Common myeloid progenitor, CD34-positive (primary cell): ENCODE measurements at regions not wholly inside any gene's neighbourhood (a gene's known extent, or its start where the extent isn't known, plus 50 kb on each side); places are given as distances from the start of the nearest gene placed in this dataset.
"Not testable (repeated sequence)": the region's sequence is repeated elsewhere in the genome, so short reads cannot be mapped to it uniquely, and the experiment has no call there.

ENCODE experiments used
- CTCF ChIA-PET: fragments of 350-600 bp; sonication (Branson Sonifier 250); formaldehyde crosslinking; loops from one replicate; lab custom pipeline; 2021; ENCODE audit warnings: antibody characterized with exemption; lab: Charles Lee
- POLR2A ChIA-PET: fragments of 350-600 bp; sonication (Branson Sonifier 250); formaldehyde crosslinking; loops from one replicate; lab custom pipeline; 2021; ENCODE audit warnings: antibody characterized with exemption; lab: Charles Lee
- DNase-seq, 3 donors: peaks; one replicate each; pipeline versions ENCODE4 v3.0.0 to v3.0.0-alpha.2; 2013
- H3K27ac ChIP-seq, 2 experiments: 1 replicate in 1 of 2; 2 replicates in 1 of 2; pipeline ENCODE4 v1.7.0; 2013; ENCODE audit warnings: inconsistent platforms in 2 of 2, low read length in 2 of 2, mild to moderate bottlenecking in 2 of 2, low read depth in 1 of 2, moderate library complexity in 1 of 2; ENCODE audit not compliant: severe bottlenecking in 2 of 2, insufficient read depth in 1 of 2, poor library complexity in 1 of 2
- H3K27me3 ChIP-seq, 5 experiments: replicated peaks in 2 of 5; 1 replicate in 3 of 5; 2 replicates in 2 of 5; pipeline versions ENCODE4 v1.6.1 to v1.7.0; 2013; ENCODE audit warnings: low read length in 4 of 5, mild to moderate bottlenecking in 2 of 5, moderate library complexity in 2 of 5, inconsistent platforms in 1 of 5; ENCODE audit not compliant: insufficient read depth in 5 of 5, control insufficient read depth in 4 of 5
- H3K36me3 ChIP-seq, 4 experiments: 1 replicate in 2 of 4; 2 replicates in 2 of 4; pipeline versions ENCODE4 v1.6.1 to v1.7.0; 2013; ENCODE audit warnings: low read length in 3 of 4, control low read depth in 1 of 4, mild to moderate bottlenecking in 1 of 4; ENCODE audit not compliant: control insufficient read depth in 4 of 4, insufficient read depth in 4 of 4
- H3K4me1 ChIP-seq, 4 experiments: 1 replicate in 3 of 4; 2 replicates in 1 of 4; pipeline versions ENCODE4 v1.6.1 to v1.7.1; 2013; ENCODE audit warnings: low read length in 3 of 4, mild to moderate bottlenecking in 3 of 4, control low read depth in 1 of 4, inconsistent platforms in 1 of 4, moderate library complexity in 1 of 4; ENCODE audit not compliant: control insufficient read depth in 4 of 4, insufficient read depth in 4 of 4; ENCODE audit errors: control extremely low read depth in 1 of 4
- H3K4me3 ChIP-seq, 7 experiments: 1 replicate in 4 of 7; 2 replicates in 3 of 7; pipeline versions ENCODE4 v1.5.1 to v1.7.0; 2013; ENCODE audit warnings: mild to moderate bottlenecking in 7 of 7, low read length in 6 of 7, moderate library complexity in 6 of 7, inconsistent platforms in 2 of 7, low read depth in 2 of 7, control low read depth in 1 of 7; ENCODE audit not compliant: insufficient read depth in 4 of 7, control insufficient read depth in 1 of 7; ENCODE audit errors: extremely low read depth in 1 of 7
- H3K9me3 ChIP-seq, 5 experiments: 1 replicate in 4 of 5; 2 replicates in 1 of 5; pipeline versions ENCODE4 v1.6.1 to v1.7.1; 2013; ENCODE audit warnings: low read length in 4 of 5, mild to moderate bottlenecking in 2 of 5, inconsistent platforms in 1 of 5, low read depth in 1 of 5, moderate library complexity in 1 of 5; ENCODE audit not compliant: control insufficient read depth in 4 of 5, insufficient read depth in 2 of 5; ENCODE audit errors: control extremely low read depth in 1 of 5
- WGBS: methylation state at CpG from one replicate; pipeline ENCODE4 v1.1.5; 2013; ENCODE audit not compliant: insufficient coverage; 5-methylcytosine and 5-hydroxymethylcytosine counted together

DNA sequence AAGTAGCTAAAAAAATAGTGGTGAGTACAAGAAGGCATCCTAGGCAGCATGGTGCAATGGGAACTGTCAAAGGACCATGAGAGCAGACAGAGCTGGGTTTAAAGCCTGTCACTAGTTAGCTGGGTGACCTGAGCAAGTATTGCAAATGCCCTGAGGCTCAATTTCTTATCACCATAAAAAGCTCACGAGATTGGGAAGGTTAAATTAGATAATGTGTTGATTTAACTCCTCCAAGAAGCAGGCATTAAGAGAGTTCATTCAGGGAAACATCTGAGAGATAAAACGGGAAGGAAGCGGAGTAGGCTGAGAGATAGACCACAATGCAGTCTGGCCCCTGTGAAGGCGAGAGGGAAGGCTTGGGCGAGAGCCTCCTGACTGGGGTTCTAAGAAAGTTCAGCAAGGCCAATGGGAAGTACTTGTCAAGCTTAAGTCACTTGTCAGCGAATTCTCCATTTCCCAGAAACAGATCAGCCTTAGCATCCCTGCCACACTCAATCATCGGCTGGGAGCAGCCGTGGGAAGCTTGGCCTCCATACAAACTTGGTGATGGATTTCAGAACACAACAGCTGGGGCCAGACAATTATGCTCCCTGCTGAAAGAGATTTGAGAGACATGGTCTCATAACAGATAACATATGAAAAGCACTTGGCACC is 105.5 kb downstream of the POU4F1 start:
- H3K9me3 ChIP-seq: no peaks in the 10 kb centered on the region
- ChIA-PET POLR2A (no interaction called here), CTCF (interaction anchor here (1.2 kb wide), 1 partner anchor 16 kb away, joined by 3 read pairs; no protein-coding TSS in a partner anchor)
- DNase-seq: no peak
- 85% methylated on average over 7 of the region's 8 CpGs for WGBS
- H3K4me3 ChIP-seq: no peak overlapping the region
- no peak overlapping the region for H3K27ac ChIP-seq
- no peaks in the 10 kb centered on the region for H3K4me1 ChIP-seq
- no peaks in the 10 kb centered on the region for H3K27me3 ChIP-seq
- no peaks in the 10 kb centered on the region for H3K36me3 ChIP-seq

DNA sequence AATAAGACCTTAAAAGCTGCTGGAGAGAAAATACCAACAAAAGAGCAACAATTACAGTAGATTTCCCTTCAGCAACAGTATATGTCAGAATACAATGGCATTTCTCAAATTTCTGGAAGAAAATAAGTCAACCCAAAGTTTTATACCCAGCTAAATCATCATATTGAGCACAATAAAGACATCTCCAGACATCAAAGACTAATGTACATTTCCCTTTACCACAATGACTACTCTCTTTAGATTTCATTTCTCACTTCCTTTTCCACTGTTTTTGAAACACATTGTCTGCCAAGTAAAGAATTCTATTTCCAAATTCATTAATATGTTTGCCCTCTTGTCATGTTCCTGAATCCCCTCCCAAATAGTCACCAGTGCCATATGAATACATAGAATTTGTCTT is 111.4 kb downstream of the POU4F1 start:
- POLR2A ChIA-PET: no interaction called here

DNA sequence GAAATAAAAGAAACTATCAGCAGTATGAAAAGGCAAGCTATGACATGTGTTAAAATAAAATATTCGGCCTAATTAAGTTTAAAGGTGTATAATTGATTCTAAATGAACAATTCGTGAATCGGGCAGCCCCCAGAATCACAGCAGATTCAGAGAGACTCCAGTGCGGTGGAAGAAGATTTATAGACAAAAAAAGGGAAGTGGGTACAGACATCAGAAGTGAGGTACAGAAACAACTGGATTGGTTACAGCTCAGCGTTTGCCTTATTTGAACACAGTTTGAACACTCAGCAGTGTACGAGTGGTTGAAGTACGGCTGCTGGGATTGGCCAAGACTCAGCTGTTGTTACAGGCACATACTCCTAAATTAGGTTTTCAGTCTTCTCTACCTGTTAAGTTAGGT is 113.1 kb downstream of the POU4F1 start:
- H3K27me3 ChIP-seq, H3K27ac ChIP-seq, H3K36me3 ChIP-seq, H3K9me3 ChIP-seq, POLR2A ChIA-PET, H3K4me1 ChIP-seq, H3K4me3 ChIP-seq: not testable (repeated sequence)
- CTCF ChIA-PET: interaction anchor here (1.8 kb wide), 1 partner anchor 18 kb away, joined by 6 read pairs; no protein-coding TSS in a partner anchor
- DNase-seq: peak in 2 of 3 donors; percentile 65 to 67
- 32% methylated on average over 7 of the region's 7 CpGs for WGBS

More for the DNA sequence above, 111.4 kb downstream of the POU4F1 start:
- no peaks in the 10 kb centered on the region for H3K27me3 ChIP-seq
- peaks cover 0 to 1% (median 0%) of the 10 kb centered on the region in 5 experiments for H3K9me3 ChIP-seq
- CTCF ChIA-PET: no interaction called here
- no peak overlapping the region for H3K27ac ChIP-seq
- no peaks in the 10 kb centered on the region for H3K4me1 ChIP-seq
- no peaks in the 10 kb centered on the region for H3K36me3 ChIP-seq
- DNase-seq: peak in 1 of 3 donors; percentile 1
- no peak overlapping the region for H3K4me3 ChIP-seq

DNA sequence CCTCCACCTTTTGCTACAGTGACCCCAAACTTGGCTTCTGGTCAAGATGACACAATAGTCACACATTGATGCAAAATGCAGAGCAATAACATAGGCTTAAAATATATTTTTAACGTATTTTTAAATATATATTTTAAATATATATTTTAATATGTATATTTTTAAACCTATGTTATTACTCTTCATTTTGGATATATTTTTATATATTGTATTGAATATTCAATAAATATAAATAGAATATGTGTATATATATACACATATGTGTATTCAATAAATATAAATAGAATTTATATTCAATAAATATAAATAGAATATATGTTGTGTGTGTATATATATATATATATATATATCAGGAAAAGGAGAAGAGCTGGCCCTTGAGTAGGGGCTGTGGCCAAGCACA is 115.6 kb downstream of the POU4F1 start:
- WGBS: no CpG with 5 or more reads among the region's 1 CpG
- Histone ChIP-seq H3K4me3 (no peak overlapping the region), H3K27me3 (no peaks in the 10 kb centered on the region), H3K27ac (no peak overlapping the region), H3K4me1 (no peaks in the 10 kb centered on the region), H3K9me3 (peaks cover 0 to 1% (median 0%) of the 10 kb centered on the region in 5 experiments), H3K36me3 (no peaks in the 10 kb centered on the region)
- DNase-seq: no peak
- CTCF ChIA-PET: no interaction called here
- POLR2A ChIA-PET: no interaction called here

DNA sequence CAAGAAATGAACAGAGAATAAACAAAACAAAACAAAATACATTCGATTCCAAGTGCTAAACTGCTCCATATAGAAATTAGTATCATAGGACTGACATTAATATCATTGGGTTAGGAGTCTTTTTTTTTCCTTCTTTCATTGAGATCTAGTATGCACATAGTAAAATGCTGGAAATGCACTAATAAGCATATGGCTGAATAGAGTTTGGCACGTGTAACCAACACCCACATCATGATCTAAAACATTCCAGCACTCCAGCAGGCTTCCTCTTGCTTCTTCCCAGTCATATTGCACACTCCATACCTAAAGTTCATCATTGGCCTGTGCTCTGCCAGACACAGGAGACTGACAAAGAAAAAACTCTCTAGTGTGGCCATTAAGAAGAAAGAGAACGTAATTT is 117.5 kb downstream of the POU4F1 start:
- H3K36me3 ChIP-seq: no peaks in the 10 kb centered on the region

DNA sequence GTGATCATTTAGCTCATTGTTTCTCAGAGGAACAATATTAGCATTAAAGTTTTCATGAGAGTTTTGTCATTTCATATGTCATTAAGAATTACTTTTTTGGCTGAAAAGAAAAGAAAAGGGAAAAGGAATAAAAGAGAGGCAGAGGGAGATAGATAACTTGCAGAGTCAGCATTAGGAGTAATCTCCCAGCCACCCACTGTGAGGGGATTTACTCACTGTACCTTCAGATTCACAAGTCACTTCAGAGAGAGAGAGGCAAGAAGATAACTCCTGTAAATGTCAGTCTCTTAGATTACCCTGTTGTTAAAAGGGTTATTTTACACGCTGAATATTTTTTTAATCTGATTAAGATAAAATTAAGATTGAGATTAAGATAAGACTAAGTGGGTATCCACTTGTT is 125.2 kb downstream of the POU4F1 start:
- DNase-seq: no peak
- Histone ChIP-seq H3K36me3 (no peaks in the 10 kb centered on the region), H3K9me3 (no peaks in the 10 kb centered on the region), H3K4me1 (no peaks in the 10 kb centered on the region), H3K27me3 (no peaks in the 10 kb centered on the region), H3K4me3 (no peak overlapping the region), H3K27ac (no peak overlapping the region)
- ChIA-PET POLR2A (no interaction called here), CTCF (no interaction called here)
- no CpG with 5 or more reads among the region's 1 CpG for WGBS

More for the DNA sequence above, 117.5 kb downstream of the POU4F1 start:
- no peaks in the 10 kb centered on the region for H3K4me1 ChIP-seq
- no peak overlapping the region for H3K27ac ChIP-seq
- no peak overlapping the region for H3K4me3 ChIP-seq
- ChIA-PET POLR2A (no interaction called here), CTCF (no interaction called here)
- DNase-seq: no peak
- H3K9me3 ChIP-seq: no peaks in the 10 kb centered on the region
- no peaks in the 10 kb centered on the region for H3K27me3 ChIP-seq
- WGBS: no CpG with 5 or more reads among the region's 3 CpGs

DNA sequence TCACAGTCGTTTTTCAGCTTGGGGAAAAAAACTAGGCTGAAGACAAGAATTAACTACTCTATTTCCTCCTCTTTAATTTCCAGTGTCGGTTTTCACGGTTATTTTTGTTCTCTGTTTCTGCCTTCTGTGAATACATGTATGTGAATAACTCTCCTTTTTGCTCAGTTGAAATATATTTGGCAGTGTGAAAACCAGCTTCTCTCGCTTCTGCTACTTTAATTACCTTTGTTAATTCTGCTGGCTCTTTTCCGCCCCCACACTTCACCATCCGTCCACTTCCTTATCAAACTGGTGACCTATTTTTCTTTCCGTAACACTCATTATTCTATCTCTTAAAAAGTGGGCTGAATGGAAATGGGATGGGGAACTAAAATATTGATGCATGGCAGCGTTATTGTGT is 126.4 kb downstream of the POU4F1 start:
- Histone ChIP-seq H3K9me3 (peaks cover 0 to 2% (median 0%) of the 10 kb centered on the region in 5 experiments), H3K27me3 (no peaks in the 10 kb centered on the region), H3K27ac (no peak overlapping the region), H3K4me1 (no peaks in the 10 kb centered on the region), H3K36me3 (no peaks in the 10 kb centered on the region), H3K4me3 (no peak overlapping the region)
- ChIA-PET POLR2A (no interaction called here), CTCF (no interaction called here)
- WGBS: 80% methylated on average over 1 of the region's 8 CpGs
- DNase-seq: no peak
